Epidermal melanocyte (primary cell): ENCODE measurements at regions not wholly inside any gene's neighbourhood (a gene's known extent, or its start where the extent isn't known, plus 50 kb on each side); places are given as distances from the start of the nearest gene placed in this dataset.
"Not testable (repeated sequence)": the region's sequence is repeated elsewhere in the genome, so short reads cannot be mapped to it uniquely, and the experiment has no call there.

Experiments used
- DNase-seq: peaks from one replicate; pipeline ENCODE4 v3.0.0; 2011; ENCODE audit warnings: low spot score; ENCODE audit not compliant: insufficient read length

DNA sequence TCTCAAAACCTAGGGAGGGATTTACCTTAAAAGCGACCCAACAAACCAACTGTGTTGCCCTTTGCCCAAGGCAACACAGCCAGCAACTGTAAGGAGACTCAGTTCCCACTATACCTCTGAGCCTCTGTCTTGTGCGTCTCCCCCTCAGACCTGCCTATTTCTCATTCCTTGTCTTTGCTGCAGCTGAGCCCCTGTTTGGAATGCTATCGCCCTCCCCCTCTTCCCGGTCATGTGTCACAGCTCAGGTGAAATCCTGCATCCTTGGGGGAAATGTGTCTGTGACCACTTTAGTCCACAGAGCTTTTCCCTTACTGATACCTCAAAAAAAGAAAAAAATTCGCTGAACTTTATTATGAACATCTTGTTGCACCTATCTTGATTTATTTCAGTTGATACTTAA, 52.0 kb upstream of the LRIG1 start:
- DNase-seq, result no peak

DNA sequence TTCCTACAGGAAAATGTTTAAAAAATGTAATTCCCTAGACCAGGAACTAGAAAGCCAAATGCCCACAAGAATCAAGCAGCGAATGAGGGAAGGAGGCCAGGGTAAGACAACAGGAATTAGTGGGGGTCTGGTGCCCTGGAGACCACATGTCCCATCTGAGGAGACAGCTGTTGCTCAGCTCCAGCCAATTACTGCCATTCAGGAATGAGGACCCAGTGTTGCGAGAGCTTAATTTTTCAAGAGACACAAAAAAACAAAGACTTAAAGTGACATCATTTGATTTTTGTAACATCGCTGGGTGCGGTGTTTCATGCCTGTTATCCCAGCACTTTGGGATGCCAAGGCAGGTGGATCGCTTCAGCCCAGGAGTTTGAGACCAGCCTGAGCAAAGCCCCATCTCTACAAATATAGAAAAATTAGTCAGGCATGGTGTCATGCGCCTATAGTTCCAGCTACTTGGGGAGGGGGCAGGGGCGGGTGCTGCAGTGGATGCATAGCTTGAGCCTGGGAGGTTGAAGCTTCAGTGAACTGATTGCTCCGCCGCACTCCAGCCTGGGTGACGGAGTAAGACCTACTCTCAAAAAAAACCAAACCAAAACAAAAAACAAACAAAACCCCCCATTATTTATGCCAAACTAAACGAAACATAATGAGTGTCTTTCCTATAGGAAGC, 52.8 kb upstream of the LRIG1 start:
- no peak for DNase-seq

DNA sequence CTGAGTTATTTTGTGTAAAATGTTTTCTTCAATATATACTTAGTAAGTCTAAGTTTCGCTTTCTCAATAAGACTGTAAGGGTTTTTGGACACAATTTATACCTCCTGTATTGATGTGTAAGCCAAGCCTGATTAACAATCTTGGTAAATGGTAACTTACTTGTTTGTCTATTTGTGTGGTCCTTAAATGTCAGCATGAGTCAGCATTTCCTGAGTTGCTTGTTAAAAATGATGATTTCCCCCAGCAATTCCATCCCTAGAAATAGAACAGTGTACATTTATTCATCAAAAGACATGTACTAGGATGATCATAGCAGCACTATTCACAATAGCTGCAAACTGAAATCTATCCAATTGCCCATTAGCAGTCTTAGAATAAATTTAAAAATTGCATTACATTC, 53.4 kb upstream of the LRIG1 start:
- no peak for DNase-seq

DNA sequence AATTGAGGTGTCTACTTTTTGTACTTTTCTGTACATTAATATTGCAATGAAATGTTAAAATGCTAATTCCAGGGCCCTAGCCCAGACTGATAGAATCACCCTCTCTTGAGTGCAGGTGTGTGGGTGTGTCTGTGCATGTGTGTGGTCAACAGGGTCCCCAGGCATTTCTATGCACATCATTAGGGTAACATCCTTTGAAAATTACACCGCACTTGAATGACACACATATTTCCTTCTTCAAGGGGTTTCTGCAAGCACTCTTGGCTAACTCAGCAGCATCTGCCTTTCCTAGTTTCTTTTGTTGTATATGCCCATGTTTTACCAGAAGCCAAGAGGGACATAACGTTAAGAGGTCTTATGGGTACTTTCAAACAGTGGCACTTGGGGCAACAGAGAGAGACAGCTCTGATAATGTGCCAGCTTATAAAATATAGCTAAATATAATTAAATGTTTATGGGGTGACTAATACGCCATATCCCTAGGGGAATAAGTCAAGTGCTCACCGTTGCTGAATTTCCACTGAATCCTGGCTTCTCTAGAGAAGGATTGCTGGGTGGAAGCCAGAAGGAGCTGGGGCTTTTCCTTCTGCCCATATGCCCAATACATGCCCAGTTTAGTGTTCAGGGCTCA, 54.5 kb upstream of the LRIG1 start:
- no peak for DNase-seq

DNA sequence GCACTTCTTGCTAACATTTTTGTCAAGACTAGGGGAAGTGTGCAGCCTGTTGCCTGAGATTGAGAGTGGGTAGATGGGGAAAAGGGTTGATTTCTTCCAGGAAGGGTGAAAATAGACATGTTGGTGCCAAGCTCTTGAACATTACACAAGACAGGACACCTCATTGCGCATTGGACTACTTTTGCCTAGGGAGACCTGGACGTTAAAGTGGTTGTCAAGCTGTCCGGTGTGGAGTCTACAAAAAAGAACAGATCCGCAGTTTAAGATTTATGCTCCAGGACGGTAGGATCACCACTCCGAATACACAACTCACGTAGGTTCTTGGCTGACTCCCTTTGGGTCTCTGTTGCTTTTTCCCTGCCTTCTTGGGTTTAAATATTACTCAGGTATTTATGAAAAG, 56.3 kb upstream of the LRIG1 start:
- no peak for DNase-seq

DNA sequence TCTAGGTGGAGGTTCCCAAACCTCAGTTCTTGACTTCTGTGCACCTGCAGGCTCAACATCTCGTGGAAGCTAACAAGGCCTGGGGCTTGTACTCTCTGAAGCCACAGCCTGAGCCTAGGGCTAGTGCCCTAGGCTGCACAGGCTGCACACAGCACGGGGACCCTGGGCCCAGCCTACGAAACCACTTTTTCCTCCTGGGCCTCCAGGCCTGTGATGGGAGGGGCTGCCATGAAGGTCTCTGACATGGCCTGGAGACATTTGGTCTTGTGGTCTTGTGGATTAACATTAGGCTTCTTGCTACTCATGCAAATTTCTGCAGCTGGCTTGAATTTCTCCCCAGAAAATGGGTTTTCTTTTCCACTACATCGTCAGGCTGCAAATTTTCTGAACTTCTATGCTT, 59.1 kb upstream of the LRIG1 start:
- DNase-seq, result not testable (repeated sequence)

DNA sequence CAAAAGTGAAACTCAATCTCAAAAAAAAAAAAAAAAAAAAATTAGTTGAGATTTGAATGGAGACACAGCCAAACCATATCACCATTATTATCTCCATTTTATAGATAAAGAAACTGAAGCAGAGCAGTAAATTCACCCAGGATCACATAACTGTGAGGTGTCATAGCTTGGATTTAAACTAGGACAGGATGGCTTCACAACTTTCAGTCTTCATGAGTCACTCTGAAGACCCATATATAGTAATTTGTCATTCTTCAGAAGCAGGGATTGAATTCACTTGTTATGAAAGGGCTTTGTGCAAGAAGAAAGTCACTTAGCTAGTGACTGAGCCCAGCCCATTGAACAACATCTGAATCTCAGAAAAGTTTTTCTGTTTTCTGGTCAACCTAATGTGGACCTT, 60.5 kb upstream of the LRIG1 start:
- DNase-seq, result no peak

DNA sequence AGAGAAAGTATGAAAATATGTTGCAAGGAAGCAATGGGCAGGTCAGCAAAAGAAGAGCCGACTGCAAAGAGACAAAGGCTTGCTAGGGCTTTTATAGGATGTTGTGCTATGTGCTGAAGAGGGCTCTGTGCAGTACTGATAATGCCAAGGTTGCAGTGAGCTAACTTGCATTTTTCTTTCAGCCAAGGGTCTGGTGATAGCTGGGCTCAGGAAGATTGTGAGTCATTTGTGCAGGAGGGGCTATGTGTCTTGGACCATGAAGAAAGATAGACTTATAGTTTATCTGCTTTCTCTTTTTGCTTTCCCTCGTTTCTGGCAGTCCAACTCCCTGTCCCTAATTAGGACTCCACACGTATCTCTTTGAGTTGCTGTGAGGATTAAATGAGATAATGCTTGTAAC, 64.5 kb upstream of the LRIG1 start:
- no peak for DNase-seq

DNA sequence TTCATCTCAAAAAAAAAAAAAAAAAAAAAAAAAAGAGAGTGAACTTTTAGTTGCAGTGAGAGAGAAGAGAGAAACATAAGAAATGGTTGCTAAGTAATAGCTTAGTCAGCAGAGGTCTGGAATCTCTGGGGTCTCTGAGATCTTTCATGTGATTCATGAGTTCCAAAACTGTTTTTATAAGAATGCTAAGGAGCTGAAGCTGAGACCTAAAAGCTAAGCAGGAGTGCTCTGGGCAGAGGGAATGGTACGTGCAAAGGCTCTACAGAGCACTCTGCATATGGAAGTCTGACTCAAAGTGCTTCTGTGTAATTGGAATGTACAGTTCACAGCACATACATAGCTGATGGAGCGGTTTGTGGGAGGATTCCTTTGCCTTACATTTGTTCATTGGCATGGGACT, 66.3 kb upstream of the LRIG1 start:
- DNase-seq, result no peak

DNA sequence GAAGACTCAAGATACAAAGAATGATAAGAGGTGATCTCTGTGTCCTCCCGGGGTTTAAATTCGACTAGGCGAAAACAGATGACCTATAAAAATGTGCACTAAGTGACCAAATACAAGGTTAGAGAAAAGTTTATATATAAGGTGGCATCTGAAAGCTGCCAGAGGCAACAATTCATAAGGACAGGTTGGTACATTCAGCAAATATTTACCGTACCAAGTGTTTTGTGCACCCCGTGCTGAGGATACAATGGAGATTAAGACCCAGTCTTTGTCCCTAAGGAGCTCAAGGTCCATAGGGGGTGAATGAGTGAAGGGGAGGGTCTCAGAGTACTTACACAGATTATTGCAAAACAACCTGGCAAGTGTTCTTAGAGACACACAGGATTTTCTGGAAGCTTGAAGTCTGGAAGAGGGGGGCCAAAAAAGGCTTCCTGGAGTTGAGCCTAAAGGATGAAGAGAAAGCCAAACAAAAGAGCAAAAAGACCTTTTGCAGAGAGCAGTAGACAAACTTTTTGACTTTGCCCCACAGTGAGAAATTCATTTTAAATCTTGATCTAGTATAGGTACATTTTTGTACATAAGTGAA, 71.4 kb upstream of the LRIG1 start:
- no peak for DNase-seq

DNA sequence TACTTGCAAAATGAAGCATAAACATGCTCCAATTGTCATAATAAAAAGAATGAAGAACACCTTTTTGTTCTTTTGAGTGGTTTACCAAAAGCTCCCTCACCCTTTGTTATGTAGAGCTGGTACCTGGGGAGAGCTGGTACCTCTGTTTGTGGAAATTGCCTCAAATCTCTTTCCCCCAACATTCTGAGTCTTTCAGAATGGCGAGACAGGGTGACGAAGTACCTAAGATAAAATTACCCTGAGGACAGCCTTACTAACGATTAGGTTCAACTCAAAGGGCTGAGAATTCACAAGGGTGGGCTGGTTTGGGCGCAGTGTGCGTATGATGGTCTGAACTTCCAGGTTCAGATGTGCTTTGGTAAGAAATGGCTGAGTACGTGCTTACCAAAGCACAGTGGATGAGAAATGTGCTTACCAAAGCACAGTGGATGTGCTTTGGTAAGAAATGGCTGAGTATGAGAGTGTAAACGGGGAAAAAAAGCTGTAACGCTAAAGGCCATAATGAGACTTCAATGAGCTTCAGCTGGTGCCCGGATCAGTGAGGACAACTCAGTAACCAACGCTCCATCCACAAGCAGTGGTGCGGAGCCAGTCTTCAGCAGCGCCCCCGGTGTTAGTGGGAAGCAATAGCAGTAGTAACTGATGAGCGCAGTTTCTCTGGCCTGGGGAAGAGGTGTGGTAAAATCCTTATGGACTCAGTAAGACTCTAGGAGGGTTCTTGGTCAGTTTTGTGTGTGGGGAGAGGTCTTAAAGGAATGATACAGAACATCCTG, 72.3 kb upstream of the LRIG1 start:
- no peak for DNase-seq

DNA sequence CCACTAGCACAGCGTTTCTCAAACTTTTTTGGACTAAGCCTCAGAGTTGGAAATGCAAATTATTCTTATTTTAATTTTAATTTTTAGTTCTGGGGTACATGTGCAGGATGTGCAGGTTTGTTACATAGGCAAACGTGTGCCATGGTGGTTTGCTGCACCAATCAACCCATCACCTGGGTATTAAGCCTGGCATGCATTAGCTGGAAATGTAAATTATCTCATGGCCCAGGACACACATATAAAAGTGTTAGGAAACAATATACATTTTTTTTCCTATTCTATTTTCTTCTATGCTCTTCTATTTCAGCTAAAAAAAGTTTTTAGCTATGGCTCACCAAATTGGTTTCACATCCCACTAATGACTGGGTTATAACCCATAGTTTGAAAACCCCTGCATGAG, 73.3 kb upstream of the LRIG1 start:
- no peak for DNase-seq

DNA sequence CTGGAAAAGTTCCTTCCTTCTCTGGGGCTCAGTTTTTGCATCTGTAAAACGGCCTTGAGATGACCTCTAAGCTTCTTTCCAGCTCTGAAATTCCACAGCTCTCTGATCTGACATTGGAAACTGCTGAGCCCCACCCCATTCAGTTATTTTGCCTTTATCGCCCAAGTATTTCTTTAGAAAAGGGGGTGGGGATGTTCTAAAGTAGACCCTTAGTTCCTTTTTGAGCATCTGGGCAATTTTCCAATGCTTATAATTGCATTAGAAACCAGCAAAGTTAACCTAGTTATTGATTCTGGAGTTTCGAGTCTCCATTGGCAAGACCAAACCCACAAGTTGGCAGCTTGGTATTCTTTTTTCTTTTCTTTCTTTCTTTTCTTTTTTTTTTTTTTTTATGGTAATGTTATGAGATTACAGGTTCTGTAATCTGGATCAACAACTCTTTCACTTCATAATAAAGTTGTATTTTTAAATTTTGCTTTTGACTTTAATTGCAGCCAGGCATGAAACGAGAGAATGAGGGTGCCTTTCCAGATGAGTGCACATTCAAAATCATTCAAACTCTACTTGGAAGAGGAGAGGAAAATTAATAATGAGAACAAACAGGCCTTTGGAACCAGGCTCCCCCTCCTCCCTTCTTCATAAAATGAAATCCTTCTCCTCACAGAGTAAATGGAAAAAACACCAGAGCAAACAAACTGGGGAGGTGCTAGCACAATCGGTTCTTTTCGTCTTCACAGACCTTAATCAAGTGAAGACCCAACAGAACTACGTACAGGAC, 76.8 kb upstream of the LRIG1 start:
- DNase-seq, result no peak

DNA sequence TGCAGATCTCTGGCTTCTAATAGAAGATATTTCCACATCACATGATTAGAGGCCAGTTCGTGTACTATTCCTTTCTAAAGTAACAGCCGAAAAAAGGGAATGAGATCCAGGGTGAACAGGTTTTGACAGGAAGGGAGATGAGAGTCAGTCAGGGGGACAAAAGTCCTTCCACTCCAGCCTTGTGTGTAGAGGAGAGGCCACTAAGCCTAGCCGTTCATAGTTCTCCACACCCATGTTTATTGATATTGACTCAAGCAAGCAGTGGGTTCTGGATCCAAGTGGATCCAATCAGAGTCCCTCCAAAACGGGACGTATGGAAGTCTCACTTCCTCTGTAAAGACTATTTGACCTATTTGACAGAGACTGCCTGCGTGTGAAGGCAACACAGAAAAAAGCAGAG, 80.4 kb upstream of the LRIG1 start:
- DNase-seq, result no peak

DNA sequence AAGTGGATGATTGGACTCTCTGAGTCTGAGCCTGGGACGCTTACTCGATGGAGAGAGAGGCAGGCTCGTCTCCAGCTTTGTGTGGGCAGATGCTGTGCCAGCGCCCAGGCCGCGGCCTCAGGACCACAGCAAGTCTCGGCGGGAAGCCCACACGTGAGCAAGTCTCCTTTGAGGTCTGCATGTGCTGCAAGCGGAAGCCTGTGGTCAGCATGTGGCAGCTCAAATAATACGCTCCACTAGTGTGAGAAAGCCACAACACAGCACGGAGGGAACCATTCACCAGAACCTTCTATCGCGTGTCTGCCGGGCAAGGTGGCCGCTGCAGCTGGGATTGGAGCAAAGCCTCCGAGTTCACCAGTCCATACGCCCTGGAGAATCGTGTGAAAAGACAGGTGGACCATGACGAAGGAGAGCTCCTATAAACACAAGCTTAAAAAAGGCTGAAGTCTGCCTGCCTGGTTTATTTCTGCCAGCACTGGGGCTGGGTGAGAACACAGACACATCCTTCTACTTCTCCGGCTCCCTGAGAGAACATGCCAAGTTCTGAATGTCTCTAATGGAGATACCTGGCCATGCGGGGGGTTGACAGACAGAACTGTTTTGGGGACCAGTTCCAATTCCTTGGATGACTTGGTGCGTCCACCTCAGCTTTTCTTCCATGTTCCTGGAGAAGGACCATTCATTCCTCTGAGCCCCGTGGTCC, 82.0 kb upstream of the LRIG1 start:
- DNase-seq, result no peak

DNA sequence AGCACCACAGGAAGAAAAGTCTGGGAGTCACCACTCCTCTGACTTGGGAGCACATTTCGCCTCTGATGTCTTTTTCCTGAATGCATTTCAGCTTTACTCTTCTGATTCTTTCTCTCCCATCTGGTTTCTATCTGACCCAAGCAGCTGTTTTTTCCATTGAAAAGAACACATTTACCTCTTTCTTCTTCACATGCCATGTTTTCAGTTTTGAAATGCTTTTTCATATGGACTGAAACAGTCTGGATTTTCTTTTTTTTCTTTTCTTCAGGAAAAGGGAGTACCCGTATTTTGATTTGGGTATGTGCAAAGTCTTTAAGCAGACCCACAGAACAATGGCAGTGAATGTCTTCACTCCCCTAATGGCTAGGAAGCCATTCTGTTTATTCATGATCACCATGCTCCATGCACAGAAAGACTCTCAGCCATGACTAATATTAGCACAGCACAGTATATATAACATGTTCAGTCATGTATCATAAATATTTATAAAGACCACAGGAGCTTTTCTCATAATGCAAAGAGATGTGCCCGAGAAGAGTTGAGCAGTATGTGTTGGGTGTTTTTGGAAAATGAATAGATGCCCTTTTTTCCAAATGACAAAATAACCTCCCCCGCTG, 82.7 kb upstream of the LRIG1 start:
- no peak for DNase-seq

DNA sequence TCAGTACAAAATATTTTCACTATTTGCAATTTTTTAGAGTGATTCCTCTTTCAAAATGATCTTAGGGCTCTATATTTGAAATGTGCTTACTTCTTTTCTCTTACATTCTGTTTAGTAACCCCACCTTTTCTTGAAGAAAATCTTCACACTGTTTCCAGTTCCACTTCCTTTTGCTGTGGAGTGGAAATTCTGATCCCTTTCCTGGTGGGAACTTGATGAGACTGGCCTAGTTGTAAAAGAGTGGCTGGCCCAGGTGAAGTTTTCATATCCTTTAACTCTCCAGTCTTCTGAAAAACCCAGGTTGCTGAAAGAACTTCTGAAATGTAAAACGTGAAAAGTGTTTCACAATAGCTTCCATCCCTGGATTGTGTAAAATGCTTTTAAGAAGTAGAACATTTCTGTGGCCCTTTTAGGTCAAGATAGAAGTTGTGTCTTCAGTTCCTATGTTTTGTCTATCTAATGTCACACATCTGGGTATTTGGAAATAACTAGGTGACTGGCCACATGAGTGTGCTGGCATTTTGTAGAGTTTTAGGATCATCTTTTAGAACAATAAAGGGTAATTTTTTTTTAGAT, 84.8 kb upstream of the LRIG1 start:
- no peak for DNase-seq

DNA sequence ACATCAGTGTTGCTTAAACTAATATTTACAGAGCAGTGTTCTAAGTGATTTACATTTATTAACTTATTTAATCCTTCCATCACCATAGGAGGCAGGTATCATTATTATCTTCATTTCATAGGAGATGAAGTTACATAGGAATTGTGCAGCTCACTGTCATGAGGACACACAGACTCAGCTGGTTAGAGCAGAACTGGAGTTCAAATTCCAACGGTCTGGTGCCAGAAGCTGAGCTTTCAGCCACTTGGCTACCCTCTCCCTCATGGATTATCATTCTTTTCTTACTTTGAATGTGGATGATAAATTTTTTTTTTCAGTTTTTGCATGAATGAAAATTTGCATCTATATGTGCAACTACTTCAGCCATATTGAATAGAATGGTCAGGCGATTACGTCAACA, 86.0 kb upstream of the LRIG1 start:
- no peak for DNase-seq

DNA sequence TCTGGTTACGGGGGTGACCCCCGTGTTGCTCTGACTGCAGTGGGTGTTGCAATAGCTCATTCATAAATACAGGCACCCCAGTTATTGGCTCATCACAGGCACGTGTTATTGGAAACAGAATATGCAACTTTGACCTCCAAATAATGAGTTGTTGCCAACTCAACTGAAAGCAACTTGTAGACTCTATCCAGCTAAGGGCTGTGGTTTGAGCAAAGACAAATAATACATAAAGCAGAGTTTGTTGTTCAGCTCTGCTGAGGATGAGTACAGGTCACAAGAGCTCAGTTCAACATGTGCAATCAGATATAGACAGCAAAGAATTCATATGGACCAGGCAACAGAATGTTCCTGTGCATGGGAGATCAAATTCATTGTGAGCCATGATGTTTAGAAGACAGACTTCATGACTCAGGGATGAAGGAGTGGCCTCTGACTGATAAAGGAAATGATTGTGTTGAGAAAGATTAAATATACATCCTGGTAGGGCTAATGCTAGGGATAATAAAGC, 87.6 kb upstream of the LRIG1 start:
- no peak for DNase-seq
